ENCODE measurements at regions not wholly inside any gene's neighbourhood (a gene's known extent, or its start where the extent isn't known, plus 50 kb on each side); places are given as distances from the start of the nearest gene placed in this dataset.

DNA sequence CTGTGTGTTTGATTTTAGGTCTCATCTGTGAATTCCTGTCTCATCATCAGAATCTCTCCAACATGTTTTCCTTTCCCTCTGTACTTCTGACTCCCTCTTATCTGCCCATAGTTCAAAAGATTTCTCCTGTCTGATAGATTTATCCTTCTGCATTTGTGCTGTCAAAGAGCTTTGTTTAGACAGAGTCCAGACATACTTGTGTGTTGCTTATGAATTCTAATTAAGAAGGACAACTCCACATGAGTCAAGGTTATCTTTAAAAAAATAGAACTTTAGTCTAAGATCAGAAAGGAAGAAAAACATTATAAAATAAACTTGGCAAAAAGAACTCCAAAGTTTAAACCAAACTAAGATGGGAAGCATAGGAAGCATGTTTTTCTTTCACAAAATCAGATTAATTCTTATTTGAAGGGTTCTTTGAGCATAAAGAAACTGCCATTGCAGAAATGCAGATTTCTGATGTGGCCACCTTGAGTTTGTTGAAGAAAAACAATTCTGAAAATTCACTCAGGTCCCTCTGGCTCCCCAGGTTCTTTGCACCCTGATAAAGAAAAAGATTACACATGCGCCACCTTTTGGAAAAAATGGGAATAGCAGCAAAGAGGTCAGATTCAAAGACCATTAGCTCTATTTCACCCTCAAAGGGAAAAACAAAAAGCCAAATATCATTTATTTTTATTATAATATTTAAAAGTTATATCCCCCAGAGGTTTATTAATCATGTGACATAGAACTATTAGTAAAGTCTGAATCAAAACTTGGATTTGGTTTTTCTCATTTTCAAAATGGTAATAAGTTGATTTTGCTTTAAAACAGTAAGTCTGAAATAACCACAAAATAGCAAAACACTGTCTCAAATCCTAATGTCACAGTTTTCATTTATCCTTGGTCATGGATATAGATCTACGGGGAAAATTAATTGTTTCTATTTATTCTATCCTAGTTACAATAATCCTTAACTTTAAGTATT is 143.7 kb upstream of the DCN start:
- peak in 7 of 11 donors; percentile 53 to 74 (median 61) for DNase-seq (ENCODE audit: extremely low read depth in 1 of 11, low read depth in 9 of 11, low spot score in 4 of 11)

DNA sequence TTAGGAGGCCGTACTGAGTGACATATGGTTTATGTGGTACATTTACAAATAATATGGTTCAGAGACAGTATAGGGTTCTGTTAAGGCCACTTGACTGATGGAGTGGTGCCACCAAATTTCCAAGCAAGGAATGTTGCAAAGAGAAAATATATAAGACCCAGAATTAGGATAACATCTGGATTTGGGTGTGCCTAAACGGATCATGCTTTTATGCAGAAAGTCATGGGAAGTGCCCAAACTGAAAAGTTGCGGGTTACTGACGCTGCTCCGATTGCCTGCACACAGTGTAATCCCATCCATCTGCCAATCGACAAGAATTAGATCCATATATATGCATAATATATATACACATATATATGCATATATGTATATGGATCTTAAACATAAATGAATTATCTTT is 138.4 kb upstream of the DCN start:
- no peak for DNase-seq (ENCODE audit: extremely low read depth in 1 of 11, low read depth in 9 of 11, low spot score in 4 of 11)

DNA sequence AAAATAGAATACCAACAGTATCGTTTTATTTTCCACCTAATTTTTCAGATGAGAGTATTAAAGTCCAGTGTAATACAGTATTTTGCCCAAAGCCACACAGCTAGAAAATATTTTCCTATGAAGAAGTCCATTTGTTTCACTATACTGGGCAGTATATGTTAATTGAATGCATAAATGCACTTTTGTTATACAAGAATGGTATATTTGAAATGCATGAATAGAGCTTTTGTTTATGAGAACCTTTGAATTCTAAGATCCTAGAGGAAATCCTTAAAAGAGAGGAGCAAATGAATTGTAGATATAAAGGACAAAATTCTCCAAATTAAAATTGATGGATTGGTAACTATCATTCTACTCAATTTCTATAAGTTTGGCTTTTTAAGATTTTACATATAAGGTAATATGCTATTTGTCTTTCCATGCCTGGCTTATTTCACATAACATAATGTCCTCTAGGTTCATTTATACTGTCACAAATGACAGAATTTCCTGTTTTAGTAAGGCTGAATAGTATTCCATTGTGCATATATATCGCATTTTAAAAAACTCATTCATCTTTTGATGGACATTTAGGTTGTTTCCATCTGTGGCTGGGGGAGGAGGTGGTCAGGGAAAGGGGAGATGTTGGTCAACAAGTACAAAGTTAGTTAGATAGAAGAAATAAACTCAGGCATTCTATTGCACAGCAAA is 136.6 kb upstream of the DCN start:
- no peak for DNase-seq (ENCODE audit: extremely low read depth in 1 of 11, low read depth in 9 of 11, low spot score in 4 of 11)

DNA sequence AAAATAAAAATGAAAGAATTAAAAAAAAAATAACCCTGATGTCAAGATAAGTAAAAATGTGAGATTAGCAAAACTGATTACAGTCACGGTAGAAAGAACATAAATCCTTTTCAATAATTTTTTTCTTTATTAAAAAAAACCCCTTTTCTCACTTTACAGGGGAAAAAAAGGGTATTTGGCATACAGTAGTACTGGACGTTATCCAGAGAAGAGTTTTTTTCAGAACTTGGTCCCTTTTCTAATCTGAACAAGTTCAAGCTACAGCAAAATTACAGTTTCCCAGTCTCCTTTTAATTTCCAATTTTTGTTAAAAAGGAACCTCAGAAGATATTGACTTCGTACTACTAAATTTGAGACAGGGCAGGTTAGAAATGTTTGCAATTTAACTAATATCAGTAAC is 134.7 kb upstream of the DCN start:
- no peak for DNase-seq (ENCODE audit: extremely low read depth in 1 of 11, low read depth in 9 of 11, low spot score in 4 of 11)

DNA sequence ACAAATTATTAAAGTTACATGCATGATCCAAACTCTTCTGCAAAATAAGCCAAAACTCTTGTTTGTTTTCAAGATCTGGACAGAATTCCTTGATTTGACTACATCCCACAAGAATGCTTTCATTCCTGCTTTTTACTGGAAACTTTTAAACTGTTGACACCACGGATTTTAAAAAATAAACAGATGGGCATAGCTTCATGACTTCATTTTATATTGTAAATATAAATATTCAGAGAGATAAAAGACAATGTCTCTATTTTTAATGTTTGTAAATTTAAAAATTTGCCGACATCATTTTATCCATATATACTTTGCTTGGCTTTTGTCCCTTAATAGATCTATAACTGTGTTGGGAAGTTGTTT is 134.3 kb upstream of the DCN start:
- no peak for DNase-seq (ENCODE audit: extremely low read depth in 1 of 11, low read depth in 9 of 11, low spot score in 4 of 11)

DNA sequence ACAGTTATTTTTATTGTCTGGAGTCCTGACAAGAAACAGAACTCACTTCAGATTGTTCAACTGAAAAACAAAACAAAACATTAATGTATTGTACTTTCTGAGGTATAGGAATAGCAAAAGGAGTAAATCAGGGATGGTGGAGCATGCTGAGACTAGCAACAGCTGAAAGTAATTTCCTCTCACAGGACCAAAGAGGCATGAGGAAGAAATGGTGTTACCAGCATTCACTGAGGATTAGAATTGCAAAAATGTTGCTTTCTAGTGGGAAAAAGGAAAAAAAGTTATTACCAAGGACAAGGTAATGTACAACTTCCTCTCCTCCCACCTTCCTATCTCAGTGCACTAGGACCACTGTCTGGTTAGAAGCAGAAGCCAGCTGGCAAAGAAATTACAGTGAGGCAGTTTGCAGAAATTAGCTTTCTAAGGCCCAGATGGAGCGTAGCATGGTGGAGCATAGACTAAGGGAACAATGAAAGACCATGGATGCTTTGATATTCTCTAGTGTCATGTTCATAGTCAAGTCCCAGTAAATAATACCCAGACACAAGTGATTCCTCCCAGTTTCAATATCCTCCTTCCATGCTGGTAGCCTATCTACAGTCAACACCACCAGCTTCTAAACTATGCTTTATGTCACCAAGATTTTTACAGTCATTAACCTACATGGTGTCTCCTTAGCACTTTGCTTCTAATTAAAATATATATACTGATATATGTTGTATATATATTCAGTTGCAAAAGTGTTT is 133.7 kb upstream of the DCN start:
- DNase-seq (ENCODE audit: extremely low read depth in 1 of 11, low read depth in 9 of 11, low spot score in 4 of 11): no peak

DNA sequence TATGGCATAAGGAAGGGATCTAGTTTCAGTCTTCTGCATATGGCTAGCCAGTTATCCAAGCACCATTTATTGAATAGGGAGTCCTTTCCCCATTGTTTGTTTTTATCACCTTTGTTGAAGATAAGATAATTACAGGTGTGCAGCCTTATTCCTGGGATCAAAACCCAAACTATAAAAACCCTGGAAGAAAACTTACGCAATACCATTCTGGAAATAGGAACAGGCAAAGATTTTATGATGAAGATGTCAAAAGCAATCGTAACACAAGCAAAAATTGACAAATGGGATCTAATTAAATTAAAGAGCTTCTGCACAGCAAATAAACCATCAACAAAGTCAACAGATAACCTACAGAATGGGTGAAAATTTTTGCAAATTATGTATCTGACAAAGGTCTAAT is 128.5 kb upstream of the DCN start:
- no peak for DNase-seq (ENCODE audit: extremely low read depth in 1 of 11, low read depth in 9 of 11, low spot score in 4 of 11)

DNA sequence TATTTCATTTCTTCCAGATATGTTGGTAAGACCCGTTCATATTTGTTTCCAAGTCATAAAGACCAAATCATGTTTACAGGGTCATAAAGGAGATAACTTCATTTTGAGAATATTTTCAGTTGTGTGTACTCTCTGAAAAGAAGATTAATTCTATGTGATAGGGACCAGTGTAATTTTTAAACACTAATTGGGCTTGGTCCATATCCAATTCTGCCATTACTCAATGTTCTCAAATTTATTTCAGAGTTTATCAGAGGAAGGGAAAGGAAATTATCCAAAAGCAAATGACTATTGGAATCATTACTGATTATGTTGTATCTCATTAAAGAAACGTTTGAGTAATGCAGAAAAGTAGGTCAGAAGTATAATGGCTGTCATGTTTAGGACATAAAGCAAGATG is 126.8 kb upstream of the DCN start:
- no peak for DNase-seq (ENCODE audit: extremely low read depth in 1 of 11, low read depth in 9 of 11, low spot score in 4 of 11)

DNA sequence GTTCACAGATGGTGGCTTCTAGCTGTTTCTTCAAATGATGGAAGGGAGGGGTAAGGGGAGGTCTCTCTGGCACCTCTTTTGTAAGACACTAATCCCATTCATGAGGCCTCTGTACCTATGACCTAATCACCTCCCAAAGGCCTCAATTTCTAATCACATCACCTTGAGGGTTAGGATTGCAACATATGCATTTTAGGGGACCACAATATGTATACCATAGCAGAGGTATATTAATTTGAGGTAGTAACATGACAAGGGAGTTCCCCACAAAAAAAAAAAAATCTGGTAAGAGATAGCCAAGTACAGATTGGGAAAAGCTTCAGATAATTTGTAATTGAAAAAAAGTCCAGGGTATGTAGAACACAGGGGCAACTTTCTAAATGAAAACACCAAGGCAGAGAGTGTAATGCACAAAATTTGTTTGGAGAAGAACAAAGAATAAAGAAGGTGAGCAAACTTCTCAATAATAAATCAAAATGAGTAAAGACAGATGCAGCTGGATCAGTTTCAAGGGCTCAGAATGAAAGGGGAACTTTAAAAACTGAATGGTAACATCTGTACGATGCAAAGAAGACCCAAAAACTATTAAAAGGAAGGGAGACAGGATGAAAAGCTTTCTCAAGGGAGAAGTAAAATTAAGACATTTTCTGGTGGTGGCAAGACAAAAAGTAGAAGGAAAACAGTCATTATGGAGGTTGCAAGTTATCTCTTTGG is 125.5 kb upstream of the DCN start:
- no peak for DNase-seq (ENCODE audit: extremely low read depth in 1 of 11, low read depth in 9 of 11, low spot score in 4 of 11)

DNA sequence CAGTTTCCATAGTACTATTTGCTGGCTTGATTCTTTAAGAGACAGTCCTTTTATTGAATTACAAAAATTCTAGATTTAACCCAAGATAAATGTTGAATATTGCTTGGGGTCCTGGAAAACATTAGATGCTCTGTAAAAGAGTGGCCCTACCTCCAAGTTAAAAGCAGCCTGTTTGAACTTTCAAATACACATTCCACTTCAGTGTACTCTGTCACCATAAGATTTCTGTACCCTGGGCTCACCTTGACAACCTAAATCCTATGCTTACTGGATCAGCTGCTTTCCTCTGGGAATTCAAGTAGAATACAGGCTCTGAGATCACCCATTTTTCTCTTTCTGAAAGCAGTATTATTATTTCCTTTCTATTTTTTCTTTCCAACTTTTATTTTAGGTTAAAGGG is 107.7 kb upstream of the DCN start:
- no peak for DNase-seq (ENCODE audit: extremely low read depth in 1 of 11, low read depth in 9 of 11, low spot score in 4 of 11)

DNA sequence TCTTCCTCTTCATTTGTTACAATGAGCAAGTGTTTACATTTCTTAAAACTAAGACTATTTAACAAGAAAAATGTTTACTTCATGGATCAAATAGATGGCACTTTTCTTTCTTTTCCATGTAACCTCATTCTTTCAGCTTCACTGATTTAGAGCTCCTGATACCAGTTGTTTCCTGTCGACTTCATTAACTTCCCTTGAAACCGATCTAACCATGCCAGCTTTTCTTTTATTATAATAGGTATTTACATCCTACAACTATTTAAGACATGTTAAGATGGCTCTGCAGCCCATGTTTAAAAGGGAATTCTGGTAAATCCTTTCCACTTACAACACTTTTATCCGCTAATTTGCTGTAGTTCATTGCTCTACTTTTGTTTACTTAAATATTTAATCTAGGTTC is 107.3 kb upstream of the DCN start:
- DNase-seq (ENCODE audit: extremely low read depth in 1 of 11, low read depth in 9 of 11, low spot score in 4 of 11): no peak

DNA sequence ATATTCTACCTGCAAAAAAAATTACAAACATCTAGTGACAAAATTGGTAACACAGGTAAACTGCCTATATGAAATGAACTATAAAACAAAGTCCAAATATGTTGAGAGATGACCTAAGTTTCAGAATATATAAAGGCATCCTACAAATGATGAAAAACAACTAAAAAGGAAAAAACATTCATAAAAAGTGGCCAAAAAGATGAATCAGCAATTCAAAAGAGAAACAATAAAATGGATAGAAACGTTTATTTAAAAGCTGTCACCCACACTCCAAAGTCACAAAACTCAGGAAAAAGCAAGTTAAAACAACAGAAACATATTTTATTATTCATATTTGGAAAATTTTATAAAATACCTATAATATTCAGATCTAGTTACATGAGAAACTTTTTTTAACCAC is 106.5 kb upstream of the DCN start:
- DNase-seq (ENCODE audit: extremely low read depth in 1 of 11, low read depth in 9 of 11, low spot score in 4 of 11): no peak

DNA sequence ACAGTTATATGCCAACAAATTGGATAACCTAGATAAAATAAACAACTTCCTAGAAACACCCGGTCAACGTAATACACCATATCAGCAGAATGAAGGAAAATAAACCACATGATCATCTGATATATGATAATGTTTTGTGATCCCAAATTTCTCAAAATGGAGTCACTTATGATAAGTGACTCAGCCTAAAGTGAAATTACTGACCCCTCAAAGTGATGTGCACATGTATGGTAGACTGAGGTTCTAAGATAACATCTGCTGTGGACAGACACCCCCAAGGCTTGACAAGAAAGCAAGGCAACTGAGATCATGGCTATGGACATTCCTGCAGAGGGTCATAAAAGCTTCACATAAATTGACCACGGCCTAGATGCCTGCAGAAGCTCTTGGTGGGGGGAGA is 105.1 kb upstream of the DCN start:
- no peak for DNase-seq (ENCODE audit: extremely low read depth in 1 of 11, low read depth in 9 of 11, low spot score in 4 of 11)

DNA sequence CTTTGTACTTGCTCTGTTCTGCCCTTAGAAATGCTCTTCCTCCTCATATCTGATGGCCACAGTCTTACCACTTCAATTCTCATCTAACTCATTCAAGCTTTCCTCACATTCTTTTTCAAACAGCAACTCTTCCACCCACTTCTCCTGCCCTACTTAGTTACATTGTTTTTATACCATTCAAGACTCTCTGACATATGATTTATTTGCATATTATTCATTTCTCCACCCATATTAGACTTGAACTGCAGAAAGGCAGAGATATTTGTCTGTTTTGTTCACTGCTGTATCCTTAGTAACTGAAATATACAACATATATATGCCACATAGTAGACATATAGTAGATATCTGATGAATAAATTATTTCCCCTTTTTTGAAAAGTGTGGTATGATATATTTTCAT is 95.5 kb upstream of the DCN start:
- no peak for DNase-seq (ENCODE audit: extremely low read depth in 1 of 11, low read depth in 9 of 11, low spot score in 4 of 11)

DNA sequence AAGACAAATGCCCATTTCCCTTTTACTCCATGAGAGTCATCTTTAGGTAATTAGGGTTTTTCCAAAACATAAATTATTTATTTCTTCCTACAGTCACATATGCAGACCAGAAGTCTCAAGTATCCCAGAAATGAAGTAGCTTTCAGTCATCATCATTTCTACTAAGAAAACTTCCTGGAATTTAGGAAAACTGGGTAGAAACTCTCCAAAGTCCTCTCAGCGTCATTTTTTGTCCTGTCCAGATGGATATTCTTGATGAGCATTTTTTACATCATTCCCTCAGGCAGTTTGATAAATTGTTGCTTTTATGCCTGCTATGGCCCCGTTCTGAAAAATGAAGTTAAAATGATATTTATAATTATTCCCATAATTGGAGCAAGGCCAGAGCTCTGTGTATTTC is 93.9 kb upstream of the DCN start:
- DNase-seq (ENCODE audit: extremely low read depth in 1 of 11, low read depth in 9 of 11, low spot score in 4 of 11): no peak

DNA sequence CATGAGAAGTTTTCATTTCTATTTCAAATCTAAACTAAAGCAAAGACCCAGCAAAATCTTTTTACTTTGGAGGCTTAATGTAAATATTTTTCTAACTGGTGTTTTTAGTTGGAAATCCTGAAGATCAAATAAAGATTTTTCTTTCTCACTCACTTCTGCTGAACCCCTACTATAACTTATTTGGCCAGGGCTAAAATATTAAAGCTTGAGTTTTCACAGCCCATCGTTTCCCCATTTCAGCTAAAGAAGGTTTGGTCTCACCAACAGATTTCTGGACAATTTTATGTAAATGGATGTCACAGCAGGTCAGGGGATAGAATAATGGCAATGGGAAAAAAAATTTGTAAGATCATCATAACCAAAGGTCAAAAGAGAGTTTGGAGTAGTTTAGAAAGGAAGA is 92.7 kb upstream of the DCN start:
- DNase-seq (ENCODE audit: extremely low read depth in 1 of 11, low read depth in 9 of 11, low spot score in 4 of 11): no peak

DNA sequence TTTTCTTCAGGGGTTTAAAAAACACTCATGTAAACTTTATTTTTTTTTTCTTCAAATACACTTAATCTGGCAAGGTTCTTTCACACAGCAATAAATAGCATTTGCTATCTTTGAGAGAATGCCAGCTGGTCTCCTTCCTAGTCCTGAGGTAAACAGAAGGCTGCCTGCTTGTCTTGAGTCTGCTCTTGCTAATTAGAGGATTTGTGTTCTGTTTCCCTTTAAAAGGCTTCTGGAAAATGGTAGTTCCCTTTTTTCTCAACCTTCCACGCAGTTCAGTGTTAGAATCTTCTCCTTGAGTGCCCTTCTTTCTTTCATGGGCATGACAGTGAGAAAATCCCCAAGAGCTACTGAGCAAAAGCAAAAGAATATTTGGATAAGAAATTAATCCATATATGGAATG is 92.3 kb upstream of the DCN start:
- peak in 1 of 11 donors; percentile 45 for DNase-seq (ENCODE audit: extremely low read depth in 1 of 11, low read depth in 9 of 11, low spot score in 4 of 11)

DNA sequence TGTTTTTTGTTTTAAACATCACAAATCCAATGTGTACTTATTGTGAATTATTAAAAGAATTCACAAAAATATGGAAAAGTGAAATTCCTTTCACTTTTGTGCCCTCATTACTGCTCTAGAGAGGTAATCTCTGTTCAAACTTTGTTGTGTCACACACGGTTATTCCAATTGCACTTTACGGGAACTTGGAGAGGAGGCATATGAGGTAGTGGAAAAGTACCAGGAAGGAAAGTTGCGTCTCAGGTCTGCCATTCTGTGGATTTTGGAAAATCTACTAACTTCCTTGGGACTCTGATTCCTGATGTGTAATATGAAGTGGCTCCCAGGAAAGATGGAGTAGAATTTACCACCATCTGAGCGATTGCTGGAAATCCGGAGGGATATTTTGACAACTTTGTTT is 90.9 kb upstream of the DCN start:
- no peak for DNase-seq (ENCODE audit: extremely low read depth in 1 of 11, low read depth in 9 of 11, low spot score in 4 of 11)

DNA sequence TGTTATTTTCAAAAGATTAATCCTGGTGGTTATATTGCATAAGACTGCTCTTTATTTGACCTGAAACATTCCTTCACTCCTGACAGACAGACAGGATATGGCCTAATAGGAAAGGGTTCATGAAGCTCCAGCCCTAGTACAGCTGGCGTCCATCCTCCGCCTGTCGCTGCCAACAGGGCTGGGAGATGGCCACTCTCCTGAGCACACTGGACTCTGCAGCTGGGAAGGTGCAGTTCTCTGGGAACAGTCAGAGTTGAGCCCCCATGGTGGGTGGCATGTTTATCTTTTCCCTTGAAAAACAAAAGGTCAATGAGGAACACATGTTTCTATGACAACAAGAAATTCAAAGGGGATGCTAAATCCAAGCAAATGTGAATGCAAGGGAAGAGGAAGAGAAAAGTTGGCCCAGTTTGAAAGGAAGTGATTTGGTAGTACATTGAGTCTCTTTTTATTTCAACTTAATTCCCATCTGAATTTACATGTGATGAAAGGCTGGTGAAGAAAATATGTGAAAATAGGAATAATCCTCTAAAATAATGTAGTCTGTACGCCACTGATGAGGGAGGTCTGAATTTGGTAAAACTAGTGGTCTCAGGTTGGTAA is 89.9 kb upstream of the DCN start:
- DNase-seq (ENCODE audit: extremely low read depth in 1 of 11, low read depth in 9 of 11, low spot score in 4 of 11): no peak

All from renal cortex interstitium (tissue), 11 donors.